ENCODE measurements at regions not wholly inside any gene's neighbourhood (a gene's known extent, or its start where the extent isn't known, plus 50 kb on each side); places are given as distances from the start of the nearest gene placed in this dataset.

DNA sequence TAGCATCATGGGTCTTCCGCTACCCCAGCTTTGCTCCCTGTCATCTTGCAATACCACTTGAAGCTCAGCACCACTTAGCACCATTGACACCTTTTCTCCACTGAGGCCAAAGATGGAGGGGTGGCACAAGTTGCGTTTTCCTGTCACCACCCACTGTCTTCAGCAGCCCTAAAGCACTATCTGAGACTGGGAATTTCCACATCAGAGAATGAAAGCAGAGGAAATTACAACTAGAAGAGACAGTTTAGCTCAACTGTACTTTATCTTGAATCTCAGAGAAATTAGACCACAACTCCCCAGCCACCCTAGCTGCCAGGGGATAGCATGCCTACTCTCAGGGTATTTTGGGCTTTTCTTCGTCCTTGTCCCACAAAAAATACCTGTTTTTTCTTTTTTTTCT is 111.0 kb downstream of the DDIT4L start:
- H3K4me1 ChIP-seq: no peaks in the 10 kb centered on the region
- intact Hi-C loops (cut with DNase I; ENCODE audit: low total_unique reads) (no loop called here), in situ Hi-C loops (cut with MboI; ENCODE audit: low pct_ligation_motif_present in 1 of 4, low pct_unique_long_range_greater_than_20kb in 1 of 4, low sequenced_read_pairs in 3 of 4) (no loop called here)
- H3K27ac ChIP-seq: no peak overlapping the region
- TF ChIP-seq EP300 (IDR thresholded peaks at IDR 0.05; ENCODE audit: low read depth) (no peak), POLR2A (IDR thresholded peaks at IDR 0.05) (no peak), POLR2AphosphoS5 (IDR thresholded peaks at IDR 0.05) (no peak)
- TF ChIP-seq, protein P1, sequence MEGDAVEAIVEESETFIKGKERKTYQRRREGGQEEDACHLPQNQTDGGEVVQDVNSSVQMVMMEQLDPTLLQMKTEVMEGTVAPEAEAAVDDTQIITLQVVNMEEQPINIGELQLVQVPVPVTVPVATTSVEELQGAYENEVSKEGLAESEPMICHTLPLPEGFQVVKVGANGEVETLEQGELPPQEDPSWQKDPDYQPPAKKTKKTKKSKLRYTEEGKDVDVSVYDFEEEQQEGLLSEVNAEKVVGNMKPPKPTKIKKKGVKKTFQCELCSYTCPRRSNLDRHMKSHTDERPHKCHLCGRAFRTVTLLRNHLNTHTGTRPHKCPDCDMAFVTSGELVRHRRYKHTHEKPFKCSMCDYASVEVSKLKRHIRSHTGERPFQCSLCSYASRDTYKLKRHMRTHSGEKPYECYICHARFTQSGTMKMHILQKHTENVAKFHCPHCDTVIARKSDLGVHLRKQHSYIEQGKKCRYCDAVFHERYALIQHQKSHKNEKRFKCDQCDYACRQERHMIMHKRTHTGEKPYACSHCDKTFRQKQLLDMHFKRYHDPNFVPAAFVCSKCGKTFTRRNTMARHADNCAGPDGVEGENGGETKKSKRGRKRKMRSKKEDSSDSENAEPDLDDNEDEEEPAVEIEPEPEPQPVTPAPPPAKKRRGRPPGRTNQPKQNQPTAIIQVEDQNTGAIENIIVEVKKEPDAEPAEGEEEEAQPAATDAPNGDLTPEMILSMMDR (IDR thresholded peaks at IDR 0.05): no peak
- no peak for DNase-seq
- no peaks in the 10 kb centered on the region for H3K27me3 ChIP-seq
- WGBS, 2 donors (ENCODE audit: low coverage in 1 of 2): 70 to 87% methylated on average over 1 to 3 of the region's 3 CpGs
- no peak overlapping the region for H3K4me3 ChIP-seq
- H3K9me3 ChIP-seq: no peaks in the 10 kb centered on the region
- no peaks in the 10 kb centered on the region for H3K36me3 ChIP-seq

GRCh38 chr4:100076753-100077152 is 113.5 kb downstream of the DDIT4L start:
- Histone ChIP-seq H3K4me1 (no peaks in the 10 kb centered on the region), H3K27ac (no peak overlapping the region), H3K36me3 (no peaks in the 10 kb centered on the region), H3K27me3 (no peaks in the 10 kb centered on the region), H3K9me3 (no peaks in the 10 kb centered on the region), H3K4me3 (no peak overlapping the region)
- in situ Hi-C loops (cut with MboI; ENCODE audit: low pct_ligation_motif_present in 1 of 4, low pct_unique_long_range_greater_than_20kb in 1 of 4, low sequenced_read_pairs in 3 of 4) (no loop called here), intact Hi-C loops (cut with DNase I; ENCODE audit: low total_unique reads) (no loop called here)
- no peak for DNase-seq
- no peak for TF ChIP-seq POLR2A (IDR thresholded peaks at IDR 0.05)
- no peak for TF ChIP-seq EP300 (IDR thresholded peaks at IDR 0.05; ENCODE audit: low read depth)
- TF ChIP-seq, protein P1 (IDR thresholded peaks at IDR 0.05): no peak
- TF ChIP-seq POLR2AphosphoS5 (IDR thresholded peaks at IDR 0.05): no peak

DNA sequence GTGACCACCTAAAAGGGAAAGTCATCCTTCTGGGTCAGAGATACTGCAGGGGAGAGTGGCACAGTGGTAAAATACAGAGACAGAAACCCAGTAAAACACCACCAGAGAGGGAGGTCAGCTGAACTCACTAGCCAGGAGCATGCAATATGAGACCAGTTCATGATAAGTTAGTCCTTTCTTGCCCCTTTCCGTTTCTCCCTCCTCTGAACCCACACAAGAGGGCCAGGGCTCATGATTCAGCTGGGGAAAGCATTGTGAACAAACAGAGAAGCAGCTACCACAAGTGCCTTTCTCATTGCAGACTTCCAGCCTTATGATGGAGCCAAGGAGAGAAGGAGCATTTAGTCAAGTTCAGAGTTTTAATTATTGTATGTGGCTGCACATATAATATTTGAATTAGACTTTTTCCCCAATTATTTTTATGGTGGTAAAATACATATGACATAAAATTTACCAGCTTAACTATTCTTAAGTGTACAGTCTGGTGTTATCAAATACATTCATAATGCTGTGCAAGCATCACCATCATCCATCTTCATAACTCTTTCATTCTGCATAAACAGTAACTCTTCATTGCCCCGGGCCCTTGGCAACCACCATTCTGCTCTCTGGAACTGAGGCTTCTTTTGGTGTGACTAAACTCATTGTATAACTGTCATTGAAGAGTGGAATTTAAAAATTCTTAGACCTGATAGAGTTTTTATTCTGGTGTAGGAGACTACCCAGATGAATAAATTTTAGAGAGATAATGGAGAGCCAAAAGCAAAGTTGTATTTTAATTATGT is 114.6 kb downstream of the DDIT4L start:
- DNase-seq: no peak
- intact Hi-C loops (cut with DNase I; ENCODE audit: low total_unique reads): no loop called here
- Histone ChIP-seq H3K27ac (no peak overlapping the region), H3K9me3 (no peaks in the 10 kb centered on the region), H3K4me1 (no peaks in the 10 kb centered on the region), H3K4me3 (no peak overlapping the region), H3K27me3 (no peaks in the 10 kb centered on the region), H3K36me3 (no peaks in the 10 kb centered on the region)
- 64 to 70% methylated on average over 2 of the region's 2 CpGs for WGBS, 2 donors (ENCODE audit: low coverage in 1 of 2)
- in situ Hi-C loops (cut with MboI; ENCODE audit: low pct_ligation_motif_present in 1 of 4, low pct_unique_long_range_greater_than_20kb in 1 of 4, low sequenced_read_pairs in 3 of 4): no loop called here
- TF ChIP-seq POLR2A (IDR thresholded peaks at IDR 0.05): no peak
- no peak for TF ChIP-seq EP300 (IDR thresholded peaks at IDR 0.05; ENCODE audit: low read depth)
- TF ChIP-seq, protein P1 (IDR thresholded peaks at IDR 0.05): no peak
- TF ChIP-seq POLR2AphosphoS5 (IDR thresholded peaks at IDR 0.05): no peak

DNA sequence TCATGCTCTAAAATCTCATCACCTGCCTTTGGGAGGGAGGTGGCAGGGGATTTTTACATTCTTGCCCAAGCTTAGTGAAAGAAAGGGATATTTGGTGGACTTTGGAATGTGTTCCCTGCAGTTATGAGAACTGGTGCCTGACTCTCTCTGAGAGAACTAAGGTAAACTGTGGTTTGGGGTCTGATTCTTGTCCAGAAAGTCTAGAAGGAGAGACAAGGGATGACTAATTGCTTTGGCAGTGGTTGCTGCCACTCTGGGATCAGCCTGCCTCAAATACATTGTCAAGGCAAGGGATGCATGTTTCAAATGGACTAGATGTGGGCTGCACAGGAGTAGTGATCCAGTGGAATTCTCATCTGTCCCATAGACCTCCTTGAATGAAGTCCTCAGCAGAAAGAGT is 115.2 kb downstream of the DDIT4L start:
- in situ Hi-C loops (cut with MboI; ENCODE audit: low pct_ligation_motif_present in 1 of 4, low pct_unique_long_range_greater_than_20kb in 1 of 4, low sequenced_read_pairs in 3 of 4) (no loop called here), intact Hi-C loops (cut with DNase I; ENCODE audit: low total_unique reads) (no loop called here)
- DNase-seq: no peak
- no peaks in the 10 kb centered on the region for H3K9me3 ChIP-seq
- H3K36me3 ChIP-seq: no peaks in the 10 kb centered on the region
- no peak for TF ChIP-seq POLR2A (IDR thresholded peaks at IDR 0.05)
- no peaks in the 10 kb centered on the region for H3K4me1 ChIP-seq
- no peak overlapping the region for H3K27ac ChIP-seq
- H3K27me3 ChIP-seq: no peaks in the 10 kb centered on the region
- H3K4me3 ChIP-seq: no peak overlapping the region

- Histone ChIP-seq H3K4me3 (no peak overlapping the region), H3K9me3 (no peaks in the 10 kb centered on the region), H3K4me1 (no peaks in the 10 kb centered on the region), H3K36me3 (no peaks in the 10 kb centered on the region), H3K27ac (no peak overlapping the region), H3K27me3 (no peaks in the 10 kb centered on the region)
- DNase-seq: no peak
- 94% methylated on average over 3 of the region's 3 CpGs; no CpG with 5 or more reads in 1 of the 2 donors for WGBS, 2 donors (ENCODE audit: low coverage in 1 of 2)
- in situ Hi-C loops (cut with MboI; ENCODE audit: low pct_ligation_motif_present in 1 of 4, low pct_unique_long_range_greater_than_20kb in 1 of 4, low sequenced_read_pairs in 3 of 4): no loop called here
- TF ChIP-seq, protein P1 (IDR thresholded peaks at IDR 0.05): no peak
- TF ChIP-seq POLR2A (IDR thresholded peaks at IDR 0.05) (no peak), POLR2AphosphoS5 (IDR thresholded peaks at IDR 0.05) (no peak), EP300 (IDR thresholded peaks at IDR 0.05; ENCODE audit: low read depth) (no peak)
- intact Hi-C loops (cut with DNase I; ENCODE audit: low total_unique reads): no loop called here
Observed at GRCh38 chr4:100071506-100071905, 118.8 kb downstream of the DDIT4L start.
